ENCODE measurements at regions not wholly inside any gene's neighbourhood (a gene's known extent, or its start where the extent isn't known, plus 50 kb on each side); places are given as distances from the start of the nearest gene placed in this dataset.

DNA sequence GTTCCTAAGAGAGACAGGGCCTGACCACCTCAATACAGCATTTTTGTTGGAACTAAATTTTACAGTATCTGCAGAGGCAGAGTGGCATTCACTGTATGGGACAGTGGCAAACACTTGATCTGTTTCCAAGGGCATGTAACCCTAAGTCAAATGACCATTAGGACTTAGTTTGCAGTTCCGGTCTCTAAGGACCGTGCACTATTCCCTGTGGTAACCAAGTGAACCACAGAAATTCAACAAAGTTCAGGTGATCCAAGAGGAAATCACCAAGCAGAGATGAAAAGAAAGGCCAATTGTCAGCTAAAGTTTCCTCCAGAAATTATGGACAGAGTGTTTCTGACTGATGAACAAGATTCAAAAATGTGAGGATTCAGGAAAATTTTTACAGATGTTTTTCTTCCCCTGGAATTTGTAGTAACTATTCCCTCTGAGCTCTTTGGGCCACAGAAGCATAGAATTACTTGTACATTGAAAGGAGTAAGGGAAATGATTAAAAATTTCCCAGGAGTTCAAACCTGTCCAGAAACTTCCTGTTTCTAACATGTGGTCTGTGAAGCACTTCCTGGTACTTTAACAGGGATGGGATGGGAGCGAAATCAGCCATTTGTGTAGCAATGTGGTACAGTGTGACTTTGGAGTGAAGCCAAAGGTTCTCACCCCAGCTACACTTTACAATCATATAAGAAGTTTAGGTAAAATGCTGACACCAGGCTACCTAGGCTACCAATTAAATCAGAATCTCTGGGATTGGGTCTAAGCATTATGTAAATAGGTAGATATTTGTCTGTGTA lies 266.1 kb upstream of the MAP3K1 start:
- no peak overlapping the region for H3K9ac ChIP-seq (ENCODE audit: low read length)
- H3K9me3 ChIP-seq (ENCODE audit: control insufficient read depth, low read depth, low read length), result no peaks in the 10 kb centered on the region
- no peaks in the 10 kb centered on the region for H3K4me1 ChIP-seq (ENCODE audit: control insufficient read depth, low read depth, low read length)
- no peak overlapping the region for H3K4me3 ChIP-seq (ENCODE audit: low read length)
- H3K36me3 ChIP-seq (ENCODE audit: control insufficient read depth, low read depth, low read length), result no peaks in the 10 kb centered on the region
- H3K27me3 ChIP-seq (ENCODE audit: control insufficient read depth, insufficient read depth, low read length), result no peaks in the 10 kb centered on the region
- no peak overlapping the region for H3K27ac ChIP-seq (ENCODE audit: low read length)

DNA sequence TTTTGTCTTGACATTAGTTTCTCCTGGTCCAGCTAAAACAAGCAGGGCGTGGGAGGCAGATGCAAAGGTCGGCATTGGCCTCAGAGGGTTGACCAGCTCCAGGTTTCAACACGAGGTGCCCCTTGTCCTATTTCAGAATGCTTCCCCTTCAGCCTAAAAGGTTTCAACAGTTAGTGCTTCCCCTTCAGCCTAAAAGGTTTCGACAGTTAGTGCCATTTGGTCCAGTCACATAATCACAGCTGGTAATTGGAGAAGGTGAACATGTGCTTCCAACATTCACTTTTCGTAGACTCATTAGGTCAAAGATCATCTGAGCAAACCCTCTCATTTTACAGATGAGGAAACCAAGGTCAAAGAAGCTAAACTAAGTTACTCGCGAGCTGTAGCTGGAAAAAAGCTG lies 270.3 kb upstream of the MAP3K1 start:
- Histone ChIP-seq H3K27me3 (ENCODE audit: control insufficient read depth, insufficient read depth, low read length) (no peaks in the 10 kb centered on the region), H3K4me1 (ENCODE audit: control insufficient read depth, low read depth, low read length) (no peaks in the 10 kb centered on the region), H3K27ac (ENCODE audit: low read length) (no peak overlapping the region), H3K9me3 (ENCODE audit: control insufficient read depth, low read depth, low read length) (no peaks in the 10 kb centered on the region), H3K9ac (ENCODE audit: low read length) (no peak overlapping the region), H3K4me3 (ENCODE audit: low read length) (no peak overlapping the region), H3K36me3 (ENCODE audit: control insufficient read depth, low read depth, low read length) (no peaks in the 10 kb centered on the region)

DNA sequence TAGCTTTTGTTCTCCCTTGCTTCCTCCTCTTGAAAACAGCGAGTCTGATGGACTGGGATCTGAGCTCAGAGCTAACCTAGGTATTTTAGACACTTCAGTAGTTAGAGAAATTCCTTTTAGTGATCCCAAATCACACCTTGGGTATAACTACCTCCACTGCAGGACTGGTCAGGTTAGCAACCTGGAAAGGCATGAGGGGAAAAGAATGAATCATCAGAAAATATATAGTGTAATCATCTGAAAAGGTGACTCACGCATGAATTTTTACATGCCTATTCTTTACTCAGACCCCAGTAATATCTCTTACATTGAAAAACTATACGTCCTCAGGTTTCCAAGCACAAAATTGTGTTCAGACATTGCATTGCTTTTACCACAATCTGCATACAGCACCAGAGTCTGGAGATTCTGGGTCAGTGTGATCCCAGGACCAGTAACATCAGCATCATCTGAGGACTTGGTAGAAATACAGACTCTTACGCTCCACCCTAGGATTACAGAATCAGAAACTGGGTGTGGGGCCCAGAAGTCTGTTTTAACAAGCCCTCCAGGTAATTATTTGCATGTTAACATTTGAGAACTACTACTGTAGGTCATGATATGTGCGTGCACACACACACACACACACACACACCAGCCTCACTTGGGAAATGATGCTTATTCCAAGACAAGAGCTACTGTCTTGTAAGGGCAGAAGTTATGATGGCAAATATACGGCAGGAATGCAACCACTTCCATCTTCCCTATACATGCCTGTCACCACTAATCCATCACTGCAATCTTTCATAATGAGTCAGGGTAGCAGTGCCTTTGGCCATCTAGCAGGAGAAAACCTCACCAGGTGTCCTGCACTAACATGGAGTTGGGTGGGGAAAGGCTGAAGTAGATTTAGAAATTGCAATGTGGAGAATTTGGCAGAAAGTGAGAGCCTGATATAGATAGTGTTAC lies 271.6 kb upstream of the MAP3K1 start:
- Histone ChIP-seq H3K9ac (ENCODE audit: low read length) (no peak overlapping the region), H3K4me1 (ENCODE audit: control insufficient read depth, low read depth, low read length) (no peaks in the 10 kb centered on the region), H3K36me3 (ENCODE audit: control insufficient read depth, low read depth, low read length) (no peaks in the 10 kb centered on the region)

DNA sequence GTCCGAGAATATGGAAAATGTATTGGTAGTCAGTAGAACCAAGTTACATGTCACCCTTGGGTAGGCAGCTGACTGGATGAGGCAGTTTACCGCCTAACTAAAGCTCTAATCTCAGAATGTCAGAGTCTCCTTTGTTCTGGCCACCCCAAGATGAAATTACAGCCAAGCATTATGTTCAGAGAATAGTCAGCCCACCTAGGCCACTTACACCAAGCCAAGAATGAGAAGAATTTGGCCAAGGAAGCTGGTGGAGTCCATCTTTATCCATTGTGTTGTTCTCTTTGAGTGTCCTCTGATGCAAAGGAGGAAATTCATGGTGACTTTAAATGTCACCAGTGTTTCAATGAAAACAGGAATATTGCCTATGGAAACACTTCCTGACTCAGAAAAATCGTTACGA lies 275.1 kb upstream of the MAP3K1 start:
- no peaks in the 10 kb centered on the region for H3K4me1 ChIP-seq (ENCODE audit: control insufficient read depth, low read depth, low read length)
- no peak overlapping the region for H3K9ac ChIP-seq (ENCODE audit: low read length)
- no peaks in the 10 kb centered on the region for H3K36me3 ChIP-seq (ENCODE audit: control insufficient read depth, low read depth, low read length)
- H3K27me3 ChIP-seq (ENCODE audit: control insufficient read depth, insufficient read depth, low read length), result no peaks in the 10 kb centered on the region
- H3K9me3 ChIP-seq (ENCODE audit: control insufficient read depth, low read depth, low read length), result no peaks in the 10 kb centered on the region
- no peak overlapping the region for H3K4me3 ChIP-seq (ENCODE audit: low read length)
- no peak overlapping the region for H3K27ac ChIP-seq (ENCODE audit: low read length)

More for the DNA sequence above, 271.6 kb upstream of the MAP3K1 start:
- Histone ChIP-seq H3K9me3 (ENCODE audit: control insufficient read depth, low read depth, low read length) (no peaks in the 10 kb centered on the region), H3K27ac (ENCODE audit: low read length) (no peak overlapping the region), H3K4me3 (ENCODE audit: low read length) (no peak overlapping the region), H3K27me3 (ENCODE audit: control insufficient read depth, insufficient read depth, low read length) (no peaks in the 10 kb centered on the region)

DNA sequence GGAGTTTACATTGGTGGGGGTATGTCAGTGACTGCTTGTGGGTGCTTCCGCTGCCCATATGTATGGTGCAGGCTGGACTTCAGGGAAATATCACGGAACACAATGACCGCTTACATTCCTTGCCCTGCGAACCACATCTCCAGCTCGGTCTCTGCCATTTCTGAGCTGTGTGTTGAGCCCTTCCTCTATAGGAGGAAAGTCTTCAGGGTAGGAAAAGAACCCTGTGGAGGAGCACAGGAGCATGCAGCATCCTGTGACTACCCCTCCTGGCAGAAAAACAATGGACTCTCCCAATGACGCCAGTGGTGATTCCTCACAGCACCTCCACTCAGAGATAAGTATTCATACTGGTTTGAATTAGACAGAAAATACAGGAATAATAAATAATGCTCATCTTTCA lies 276.8 kb upstream of the MAP3K1 start:
- no peaks in the 10 kb centered on the region for H3K36me3 ChIP-seq (ENCODE audit: control insufficient read depth, low read depth, low read length)
- no peak overlapping the region for H3K27ac ChIP-seq (ENCODE audit: low read length)
- H3K4me1 ChIP-seq (ENCODE audit: control insufficient read depth, low read depth, low read length), result no peaks in the 10 kb centered on the region
- H3K27me3 ChIP-seq (ENCODE audit: control insufficient read depth, insufficient read depth, low read length), result no peaks in the 10 kb centered on the region
- no peak overlapping the region for H3K4me3 ChIP-seq (ENCODE audit: low read length)
- no peaks in the 10 kb centered on the region for H3K9me3 ChIP-seq (ENCODE audit: control insufficient read depth, low read depth, low read length)
- H3K9ac ChIP-seq (ENCODE audit: low read length), result no peak overlapping the region

DNA sequence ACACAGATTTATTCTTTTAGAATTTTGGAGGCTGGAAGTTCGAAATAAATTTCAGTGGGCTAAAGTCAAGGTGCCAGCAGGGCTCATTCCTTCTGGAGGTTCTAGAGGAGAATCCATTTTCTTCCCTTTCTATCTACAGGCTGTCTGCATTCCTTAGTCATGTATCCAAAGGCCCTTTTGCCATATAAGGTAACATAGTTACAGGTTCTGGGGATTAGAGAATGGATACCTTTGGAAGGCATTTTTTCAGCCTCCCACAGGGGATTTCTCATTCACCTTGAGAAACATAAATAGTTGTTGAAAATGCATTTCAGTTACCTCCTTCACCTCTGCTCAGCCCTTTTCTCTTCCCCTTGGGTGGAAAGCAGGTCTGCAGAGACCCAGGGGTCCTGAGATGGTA lies 280.0 kb upstream of the MAP3K1 start:
- Histone ChIP-seq H3K36me3 (ENCODE audit: control insufficient read depth, low read depth, low read length) (no peaks in the 10 kb centered on the region), H3K9me3 (ENCODE audit: control insufficient read depth, low read depth, low read length) (no peaks in the 10 kb centered on the region), H3K27ac (ENCODE audit: low read length) (peak overlapping the region; percentile 45), H3K27me3 (ENCODE audit: control insufficient read depth, insufficient read depth, low read length) (no peaks in the 10 kb centered on the region), H3K4me1 (ENCODE audit: control insufficient read depth, low read depth, low read length) (no peaks in the 10 kb centered on the region), H3K4me3 (ENCODE audit: low read length) (no peak overlapping the region), H3K9ac (ENCODE audit: low read length) (no peak overlapping the region)

DNA sequence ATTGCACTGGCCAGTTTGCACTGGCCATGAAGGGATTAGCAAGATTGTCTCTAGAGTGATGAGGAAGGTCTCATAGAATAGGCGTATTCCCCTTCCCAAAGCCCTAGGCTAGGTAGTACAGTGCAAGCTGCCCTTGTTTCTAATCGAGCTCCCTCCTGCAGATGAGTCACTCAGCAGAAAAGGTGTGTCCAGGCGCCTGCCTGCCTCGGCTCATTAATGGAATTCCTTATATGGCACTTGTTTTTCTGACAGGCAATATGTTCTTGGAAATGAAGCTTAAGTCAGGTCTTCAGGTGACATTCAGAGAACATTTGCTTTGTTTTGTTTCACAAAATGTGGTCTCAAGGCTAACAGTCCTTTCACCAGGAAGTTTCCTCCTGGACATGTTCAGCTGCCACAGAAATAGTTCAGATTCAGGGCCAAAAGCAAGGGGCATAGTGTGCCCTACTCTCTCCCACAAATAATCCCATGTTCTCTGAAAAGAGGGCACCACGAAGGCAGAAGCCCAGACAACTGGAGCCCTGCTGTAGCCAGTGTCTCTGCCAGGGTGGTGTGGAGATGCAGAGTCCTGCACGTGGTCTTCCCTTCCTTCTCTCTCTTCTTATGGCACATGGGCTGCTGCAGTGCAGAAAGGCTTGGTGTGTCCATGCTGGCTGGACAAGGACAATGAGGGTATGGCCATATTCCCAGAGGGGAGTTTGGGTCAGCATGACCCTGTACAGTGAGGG lies 281.1 kb upstream of the MAP3K1 start:
- no peaks in the 10 kb centered on the region for H3K27me3 ChIP-seq (ENCODE audit: control insufficient read depth, insufficient read depth, low read length)
- no peaks in the 10 kb centered on the region for H3K4me1 ChIP-seq (ENCODE audit: control insufficient read depth, low read depth, low read length)
- H3K4me3 ChIP-seq (ENCODE audit: low read length), result no peak overlapping the region
- H3K9ac ChIP-seq (ENCODE audit: low read length), result no peak overlapping the region
- H3K27ac ChIP-seq (ENCODE audit: low read length), result no peak overlapping the region
- no peaks in the 10 kb centered on the region for H3K9me3 ChIP-seq (ENCODE audit: control insufficient read depth, low read depth, low read length)
- no peaks in the 10 kb centered on the region for H3K36me3 ChIP-seq (ENCODE audit: control insufficient read depth, low read depth, low read length)

DNA sequence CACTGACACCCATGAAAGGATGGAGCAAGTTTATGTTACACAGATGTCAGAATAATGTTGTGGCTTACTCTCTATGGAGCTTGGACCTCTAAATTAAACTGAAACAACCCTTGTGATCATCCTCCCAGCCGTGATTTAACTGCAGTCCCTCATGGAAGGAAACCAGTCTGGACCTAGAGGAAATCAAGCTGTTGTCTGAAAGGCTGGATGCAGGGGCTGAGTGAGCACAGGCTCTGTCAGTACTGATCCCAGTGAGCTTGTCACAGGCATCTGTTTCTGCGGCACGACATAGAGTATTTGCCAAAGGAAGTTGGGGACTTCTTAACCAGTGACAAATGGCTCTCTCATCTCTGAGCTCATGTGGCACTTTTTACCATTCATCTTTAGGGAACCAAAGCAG lies 282.9 kb upstream of the MAP3K1 start:
- Histone ChIP-seq H3K4me3 (ENCODE audit: low read length) (no peak overlapping the region), H3K36me3 (ENCODE audit: control insufficient read depth, low read depth, low read length) (no peaks in the 10 kb centered on the region), H3K27ac (ENCODE audit: low read length) (no peak overlapping the region), H3K9ac (ENCODE audit: low read length) (no peak overlapping the region), H3K27me3 (ENCODE audit: control insufficient read depth, insufficient read depth, low read length) (no peaks in the 10 kb centered on the region), H3K4me1 (ENCODE audit: control insufficient read depth, low read depth, low read length) (no peaks in the 10 kb centered on the region), H3K9me3 (ENCODE audit: control insufficient read depth, low read depth, low read length) (no peaks in the 10 kb centered on the region)

DNA sequence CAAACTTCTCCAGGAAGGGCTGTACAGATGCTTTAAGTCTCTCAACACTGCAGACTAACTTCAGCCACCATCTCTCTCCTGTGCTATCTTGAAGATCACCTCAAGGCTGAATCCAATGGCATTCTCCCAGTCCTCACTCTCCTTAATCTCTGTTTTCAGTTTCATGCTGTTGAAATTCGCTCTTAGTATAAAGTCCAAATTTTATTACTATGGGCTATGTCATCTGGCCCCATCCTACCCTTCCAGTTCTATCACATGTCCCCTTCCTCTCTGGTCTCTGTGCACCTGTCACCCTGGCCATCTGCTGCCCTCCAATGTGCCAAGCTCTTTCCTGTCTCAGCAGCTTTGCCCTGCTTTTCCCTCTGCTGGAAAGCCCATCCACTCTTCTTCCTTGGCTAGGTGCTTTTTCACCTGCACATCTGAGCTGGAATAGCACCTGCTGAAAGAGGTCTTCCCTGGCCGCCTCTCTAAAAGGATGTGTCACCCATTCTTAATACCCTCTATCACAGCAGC lies 284.7 kb upstream of the MAP3K1 start:
- Histone ChIP-seq H3K27ac (ENCODE audit: low read length) (no peak overlapping the region), H3K4me3 (ENCODE audit: low read length) (no peak overlapping the region), H3K36me3 (ENCODE audit: control insufficient read depth, low read depth, low read length) (no peaks in the 10 kb centered on the region), H3K9ac (ENCODE audit: low read length) (no peak overlapping the region), H3K9me3 (ENCODE audit: control insufficient read depth, low read depth, low read length) (no peaks in the 10 kb centered on the region), H3K27me3 (ENCODE audit: control insufficient read depth, insufficient read depth, low read length) (no peaks in the 10 kb centered on the region), H3K4me1 (ENCODE audit: control insufficient read depth, low read depth, low read length) (no peaks in the 10 kb centered on the region)

DNA sequence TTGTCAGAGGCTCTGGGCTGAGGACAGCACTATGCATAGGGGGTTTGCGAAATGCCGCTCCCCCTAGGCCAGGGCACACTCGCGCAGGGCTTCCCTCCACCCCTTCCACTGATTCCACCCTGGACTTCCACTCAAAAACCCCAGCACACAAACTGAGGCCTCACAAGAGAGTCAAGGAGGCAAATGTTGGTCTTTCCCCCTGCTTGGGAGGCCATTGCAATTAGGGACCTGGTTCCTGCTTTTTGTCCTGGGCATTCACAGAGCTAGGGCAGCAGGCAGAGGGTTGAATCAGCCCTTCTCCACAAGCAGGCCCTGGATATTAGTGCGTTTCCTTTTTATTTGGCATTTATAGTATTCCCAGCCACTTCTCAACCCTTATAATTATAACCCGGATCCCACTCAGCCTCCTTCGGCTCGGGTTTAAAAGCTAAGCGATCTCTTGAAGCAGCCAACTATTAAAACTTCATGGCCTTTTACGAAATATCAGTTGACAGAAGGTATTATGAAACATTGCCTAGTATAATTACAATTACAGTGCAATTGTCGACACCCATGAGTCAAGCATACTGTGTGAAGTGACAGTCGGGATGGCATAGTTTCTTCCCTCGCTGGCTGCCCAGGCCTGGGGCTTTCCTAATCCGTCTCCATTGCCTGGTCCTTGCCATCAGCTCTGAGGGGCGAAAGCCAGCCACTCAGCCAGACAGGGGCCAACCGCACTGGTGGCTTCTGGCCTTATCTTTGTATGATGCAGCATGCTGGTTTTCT lies 285.5 kb upstream of the MAP3K1 start:
- Histone ChIP-seq H3K27me3 (ENCODE audit: control insufficient read depth, insufficient read depth, low read length) (no peaks in the 10 kb centered on the region), H3K9me3 (ENCODE audit: control insufficient read depth, low read depth, low read length) (no peaks in the 10 kb centered on the region), H3K36me3 (ENCODE audit: control insufficient read depth, low read depth, low read length) (no peaks in the 10 kb centered on the region), H3K4me3 (ENCODE audit: low read length) (no peak overlapping the region), H3K27ac (ENCODE audit: low read length) (no peak overlapping the region), H3K4me1 (ENCODE audit: control insufficient read depth, low read depth, low read length) (no peaks in the 10 kb centered on the region), H3K9ac (ENCODE audit: low read length) (no peak overlapping the region)

DNA sequence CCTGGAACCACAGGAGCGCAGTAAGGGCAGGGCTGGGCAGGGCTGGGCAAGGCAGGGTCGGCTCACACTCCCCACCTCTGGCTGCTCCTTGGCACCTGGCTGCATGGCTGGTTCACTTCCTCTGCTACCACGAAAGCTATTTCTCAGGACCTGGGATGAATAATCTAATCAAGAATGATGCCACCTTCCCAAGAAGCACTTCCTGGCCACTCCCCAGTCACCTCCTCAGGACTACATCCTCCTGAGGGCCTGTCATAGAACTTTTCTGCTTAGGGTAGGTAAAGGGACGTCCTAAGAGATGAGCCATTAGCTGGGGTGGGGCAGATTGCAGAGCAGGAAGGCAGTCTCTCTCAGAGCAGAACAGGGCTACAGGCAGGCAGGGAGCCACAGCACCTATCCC lies 288.2 kb upstream of the MAP3K1 start:
- Histone ChIP-seq H3K27me3 (ENCODE audit: control insufficient read depth, insufficient read depth, low read length) (no peaks in the 10 kb centered on the region), H3K4me3 (ENCODE audit: low read length) (no peak overlapping the region), H3K27ac (ENCODE audit: low read length) (no peak overlapping the region), H3K36me3 (ENCODE audit: control insufficient read depth, low read depth, low read length) (no peaks in the 10 kb centered on the region), H3K9ac (ENCODE audit: low read length) (no peak overlapping the region), H3K4me1 (ENCODE audit: control insufficient read depth, low read depth, low read length) (no peaks in the 10 kb centered on the region), H3K9me3 (ENCODE audit: control insufficient read depth, low read depth, low read length) (no peaks in the 10 kb centered on the region)

Data from iPS-18a (cell line).